Ascending aorta (tissue), 2 donors: ENCODE measurements at regions not wholly inside any gene's neighbourhood (a gene's known extent, or its start where the extent isn't known, plus 50 kb on each side); places are given as distances from the start of the nearest gene placed in this dataset.

ENCODE experiments used
- DNase-seq, 2 donors: peaks; one replicate each; pipeline ENCODE4 v3.0.0-alpha.2; 2019; ENCODE audit warnings: low spot score in 2 of 2
- H3K27ac ChIP-seq, 2 donors: fragments of 200-600 bp; sonication (generic); one replicate each; pipeline ENCODE4 v1.5.1; 2016 to 2017; ENCODE audit warnings: mild to moderate bottlenecking in 1 of 2
- H3K27me3 ChIP-seq: fragments of 200-600 bp; sonication (generic); one replicate; pipeline ENCODE4 v1.5.1; 2017
- H3K36me3 ChIP-seq, 2 donors: fragments of 200-600 bp; sonication (generic); one replicate each; pipeline ENCODE4 v1.5.1; 2016
- H3K4me1 ChIP-seq, 2 donors: fragments of 200-600 bp; sonication (generic); one replicate each; pipeline ENCODE4 v1.5.1; 2016 to 2017; ENCODE audit warnings: mild to moderate bottlenecking in 1 of 2
- H3K4me3 ChIP-seq, 2 donors: fragments of 200-600 bp; sonication (generic); one replicate each; pipeline ENCODE4 v1.5.1; 2016 to 2017; ENCODE audit warnings: mild to moderate bottlenecking in 1 of 2
- H3K9me3 ChIP-seq, 2 donors: fragments of 200-600 bp; sonication (generic); one replicate each; pipeline ENCODE4 v1.5.1; 2016
- CTCF ChIP-seq, 3 experiments: fragments of 200-600 bp in 2 of 3; fragments of 450-650 bp in 1 of 3; sonication (generic) in 2 of 3; IDR thresholded peaks; one replicate each; pipeline ENCODE4 v1.5.1; 2016 to 2019; ENCODE audit warnings: antibody characterized with exemption in 3 of 3, mild to moderate bottlenecking in 1 of 3, moderate library complexity in 1 of 3
- intact Hi-C: fragments of 100-400 bp; cut with DNase I; formaldehyde crosslinking; loops from one replicate; pipeline ENCODE4 v1.15.1; 2023

GRCh38 chr16:66166490-66166889 is 200.0 kb upstream of the CDH5 start:
- no peak for DNase-seq
- no peak overlapping the region for H3K27ac ChIP-seq
- no peaks in the 10 kb centered on the region for H3K4me1 ChIP-seq
- intact Hi-C loops, result no loop called here
- no peak overlapping the region for H3K4me3 ChIP-seq
- H3K9me3 ChIP-seq, result no peaks in the 10 kb centered on the region
- H3K36me3 ChIP-seq, result no peaks in the 10 kb centered on the region
- H3K27me3 ChIP-seq, result no peaks in the 10 kb centered on the region
- TF ChIP-seq CTCF (IDR thresholded peaks at IDR 0.05), result no peak

GRCh38 chr16:66165879-66166278 is 200.6 kb upstream of the CDH5 start:
- H3K36me3 ChIP-seq, result no peaks in the 10 kb centered on the region
- H3K27me3 ChIP-seq, result no peaks in the 10 kb centered on the region
- H3K4me3 ChIP-seq, result no peak overlapping the region
- no peaks in the 10 kb centered on the region for H3K4me1 ChIP-seq
- no peaks in the 10 kb centered on the region for H3K9me3 ChIP-seq
- DNase-seq, result no peak
- no peak overlapping the region for H3K27ac ChIP-seq
- no peak for TF ChIP-seq CTCF (IDR thresholded peaks at IDR 0.05)
- intact Hi-C loops, result no loop called here

GRCh38 chr16:66164581-66165247 is 201.8 kb upstream of the CDH5 start:
- no peaks in the 10 kb centered on the region for H3K36me3 ChIP-seq
- no peaks in the 10 kb centered on the region for H3K9me3 ChIP-seq
- no peak for DNase-seq
- H3K27me3 ChIP-seq, result no peaks in the 10 kb centered on the region
- no peak overlapping the region for H3K27ac ChIP-seq
- no peaks in the 10 kb centered on the region for H3K4me1 ChIP-seq
- intact Hi-C loops, result no loop called here
- H3K4me3 ChIP-seq, result no peak overlapping the region
- TF ChIP-seq CTCF (IDR thresholded peaks at IDR 0.05), result no peak

- TF ChIP-seq CTCF (IDR thresholded peaks at IDR 0.05), result no peak
- H3K9me3 ChIP-seq, result no peaks in the 10 kb centered on the region
- H3K4me1 ChIP-seq, result no peaks in the 10 kb centered on the region
- intact Hi-C loops, result no loop called here
- DNase-seq, result no peak
- no peak overlapping the region for H3K27ac ChIP-seq
- no peaks in the 10 kb centered on the region for H3K27me3 ChIP-seq
- no peaks in the 10 kb centered on the region for H3K36me3 ChIP-seq
- no peak overlapping the region for H3K4me3 ChIP-seq
Observed at GRCh38 chr16:66162821-66163220, 203.7 kb upstream of the CDH5 start.

- no peaks in the 10 kb centered on the region for H3K9me3 ChIP-seq
- H3K4me1 ChIP-seq, result no peaks in the 10 kb centered on the region
- no peak for DNase-seq
- TF ChIP-seq CTCF (IDR thresholded peaks at IDR 0.05), result no peak
- no peak overlapping the region for H3K4me3 ChIP-seq
- intact Hi-C loops, result no loop called here
- no peaks in the 10 kb centered on the region for H3K36me3 ChIP-seq
- no peak overlapping the region for H3K27ac ChIP-seq
- H3K27me3 ChIP-seq, result no peaks in the 10 kb centered on the region
Observed at GRCh38 chr16:66161942-66162341, 204.5 kb upstream of the CDH5 start.

GRCh38 chr16:66161269-66161668 is 205.2 kb upstream of the CDH5 start:
- no peaks in the 10 kb centered on the region for H3K9me3 ChIP-seq
- no peak for DNase-seq
- no peak for TF ChIP-seq CTCF (IDR thresholded peaks at IDR 0.05)
- no peaks in the 10 kb centered on the region for H3K4me1 ChIP-seq
- H3K27ac ChIP-seq, result no peak overlapping the region
- H3K27me3 ChIP-seq, result no peaks in the 10 kb centered on the region
- H3K4me3 ChIP-seq, result no peak overlapping the region
- H3K36me3 ChIP-seq, result no peaks in the 10 kb centered on the region
- intact Hi-C loops, result no loop called here
